GM12865 (cell line): ENCODE measurements at regions not wholly inside any gene's neighbourhood (a gene's known extent, or its start where the extent isn't known, plus 50 kb on each side); places are given as distances from the start of the nearest gene placed in this dataset.

Experiments
- DNase-seq: peaks from one replicate; pipeline ENCODE4 v3.0.0; 2010; ENCODE audit warnings: low read depth
- H3K4me3 ChIP-seq: 2 replicates; pipeline ENCODE4 v1.5.1; 2011; ENCODE audit warnings: mild to moderate bottlenecking, low read depth, low read length, control low read depth
- CTCF ChIP-seq: IDR thresholded peaks from 2 replicates; pipeline ENCODE4 v1.5.1; 2011; ENCODE audit warnings: low read length, control low read depth, low read depth, inconsistent platforms; ENCODE audit not compliant: insufficient read depth; ENCODE audit errors: missing control alignments

DNA sequence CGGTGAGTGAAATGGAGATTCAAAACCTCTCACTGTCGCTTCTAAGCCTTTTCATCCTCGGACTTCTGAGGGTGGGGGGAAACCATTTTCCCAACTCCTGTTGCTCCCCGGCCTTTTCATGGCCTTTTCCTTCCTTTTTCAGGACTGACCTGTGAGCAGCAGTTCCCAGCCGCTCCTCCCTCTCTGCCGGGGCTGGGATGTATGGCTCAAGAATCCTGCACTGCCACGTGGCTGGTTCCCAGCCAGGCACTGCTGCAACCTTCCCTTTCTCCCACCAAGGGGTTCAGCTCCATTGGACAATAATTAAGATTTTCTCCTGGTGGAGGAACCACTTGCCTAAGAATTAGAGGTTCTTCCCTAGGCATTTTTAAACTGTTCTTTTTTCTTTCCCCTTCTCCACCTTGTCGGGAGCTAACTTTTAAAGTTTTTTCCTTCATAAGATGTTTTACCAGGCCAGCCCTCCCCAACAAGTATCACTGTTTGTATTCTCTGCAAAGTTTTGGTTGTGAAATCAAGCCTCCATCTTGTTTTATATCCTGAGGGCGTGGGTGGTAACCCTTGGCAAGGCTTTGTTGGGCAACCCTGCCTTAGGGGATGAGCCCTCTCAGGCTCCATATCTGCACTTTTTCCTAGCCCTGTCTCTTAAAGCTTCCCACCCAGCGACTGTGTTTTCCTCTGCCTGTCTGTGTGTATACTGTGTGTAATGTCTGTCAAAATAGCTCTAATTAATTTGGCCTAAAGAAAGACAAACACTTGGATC, 1166.6 kb upstream of the ADGRL2 start:
- no peak overlapping the region for H3K4me3 ChIP-seq
- DNase-seq, result no peak
- TF ChIP-seq CTCF, result no peak

DNA sequence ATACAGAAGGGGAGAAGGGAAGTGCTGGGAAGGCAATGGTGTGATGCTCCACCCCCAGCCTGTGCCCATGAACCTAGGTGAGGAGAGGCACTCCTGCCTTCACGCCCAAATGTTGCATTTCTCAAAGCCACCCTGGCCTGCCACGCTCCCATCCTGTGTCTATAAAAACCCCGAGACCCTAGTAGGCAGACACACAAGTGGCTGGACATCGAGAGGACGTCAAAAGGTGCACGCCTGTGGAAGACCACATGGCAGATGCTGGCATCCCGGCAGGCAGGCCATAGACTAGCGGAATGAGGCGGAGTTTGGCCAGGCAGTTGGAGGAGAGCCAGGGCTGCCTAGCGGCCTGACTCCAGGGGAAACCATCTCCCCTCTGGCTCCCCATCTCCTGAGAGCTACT, 1168.5 kb upstream of the ADGRL2 start:
- H3K4me3 ChIP-seq, result no peak overlapping the region
- DNase-seq, result no peak
- TF ChIP-seq CTCF, result no peak

GRCh38 chr1:80629304-80629837, 1171.4 kb upstream of the ADGRL2 start:
- peak; percentile 10 for DNase-seq
- no peak overlapping the region for H3K4me3 ChIP-seq
- no peak for TF ChIP-seq CTCF

- no peak for TF ChIP-seq CTCF
- DNase-seq, result no peak
- H3K4me3 ChIP-seq, result no peak overlapping the region
These were observed 1176.1 kb upstream of the ADGRL2 start for GRCh38 chr1:80624682-80625081.

DNA sequence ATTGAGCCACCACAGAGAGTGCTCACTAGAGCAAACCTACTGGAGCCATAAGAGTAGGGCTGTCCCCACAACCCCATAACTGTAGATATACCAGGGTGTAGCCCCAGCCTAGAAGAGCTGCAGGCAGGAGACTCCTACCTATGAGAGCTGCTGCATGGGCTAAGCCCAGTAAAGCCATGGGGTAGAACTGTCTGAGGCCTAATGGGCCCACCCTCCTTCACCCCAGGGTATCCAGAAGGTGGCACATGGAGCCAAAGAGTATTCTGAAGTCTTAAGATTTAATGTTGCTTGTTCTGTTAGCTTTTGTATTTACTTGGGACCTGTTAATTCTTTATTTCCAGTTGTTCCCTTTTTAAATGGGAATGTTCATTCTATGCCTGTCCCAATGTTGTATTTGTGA, 1193.7 kb upstream of the ADGRL2 start:
- H3K4me3 ChIP-seq, result no peak overlapping the region
- no peak for DNase-seq
- no peak for TF ChIP-seq CTCF

DNA sequence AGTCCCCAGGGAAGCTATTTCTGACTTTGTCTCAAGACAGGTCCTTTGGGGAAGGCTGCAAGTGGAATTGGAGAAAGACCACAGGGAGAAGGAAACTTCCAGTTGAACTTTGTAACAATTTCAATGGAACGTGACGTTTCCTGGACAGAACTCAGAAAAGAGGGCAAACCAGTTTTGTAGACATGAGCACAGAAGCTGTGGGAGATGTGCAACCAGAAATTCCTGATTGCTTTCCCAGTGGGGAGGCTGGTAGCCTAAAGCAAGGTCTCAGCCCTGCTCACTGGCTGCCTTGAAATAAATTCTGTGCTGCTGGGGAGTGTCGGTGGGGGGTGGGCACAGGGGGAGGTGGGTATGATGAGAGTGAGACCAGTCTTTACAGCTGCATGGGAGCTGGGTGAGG, 1206.7 kb upstream of the ADGRL2 start:
- no peak for TF ChIP-seq CTCF
- no peak overlapping the region for H3K4me3 ChIP-seq
- DNase-seq, result no peak

- no peak overlapping the region for H3K4me3 ChIP-seq
- no peak for DNase-seq
- TF ChIP-seq CTCF, result no peak
These were observed 1207.5 kb upstream of the ADGRL2 start for GRCh38 chr1:80593197-80593596.
